ENCODE measurements at regions not wholly inside any gene's neighbourhood (a gene's known extent, or its start where the extent isn't known, plus 50 kb on each side); places are given as distances from the start of the nearest gene placed in this dataset.

GRCh38 chr20:21804802-21805201, 99.3 kb downstream of the PAX1 start:
- Histone ChIP-seq H3K9me3 (ENCODE audit: control insufficient read depth in 2 of 3, insufficient read depth in 1 of 3, low read length in 3 of 3) (no peaks in the 10 kb centered on the region), H3K9ac (ENCODE audit: low read length in 3 of 3) (no peak overlapping the region), H3K36me3 (ENCODE audit: control insufficient read depth in 2 of 3, insufficient read depth in 3 of 3, low read length in 3 of 3) (no peaks in the 10 kb centered on the region), H3K27ac (ENCODE audit: low read depth in 2 of 2, low read length in 2 of 2) (no peak overlapping the region), H3K27me3 (ENCODE audit: control insufficient read depth, insufficient read depth, low read length) (no peaks in the 10 kb centered on the region), H3K4me3 (ENCODE audit: low read length in 3 of 3) (no peak overlapping the region), H3K4me1 (ENCODE audit: control insufficient read depth in 2 of 3, insufficient read depth in 2 of 3, low read depth in 1 of 3, low read length in 3 of 3) (no peaks in the 10 kb centered on the region)
- intact Hi-C loops (cut with DNase I) = no loop called here
- TF ChIP-seq, protein P1, sequence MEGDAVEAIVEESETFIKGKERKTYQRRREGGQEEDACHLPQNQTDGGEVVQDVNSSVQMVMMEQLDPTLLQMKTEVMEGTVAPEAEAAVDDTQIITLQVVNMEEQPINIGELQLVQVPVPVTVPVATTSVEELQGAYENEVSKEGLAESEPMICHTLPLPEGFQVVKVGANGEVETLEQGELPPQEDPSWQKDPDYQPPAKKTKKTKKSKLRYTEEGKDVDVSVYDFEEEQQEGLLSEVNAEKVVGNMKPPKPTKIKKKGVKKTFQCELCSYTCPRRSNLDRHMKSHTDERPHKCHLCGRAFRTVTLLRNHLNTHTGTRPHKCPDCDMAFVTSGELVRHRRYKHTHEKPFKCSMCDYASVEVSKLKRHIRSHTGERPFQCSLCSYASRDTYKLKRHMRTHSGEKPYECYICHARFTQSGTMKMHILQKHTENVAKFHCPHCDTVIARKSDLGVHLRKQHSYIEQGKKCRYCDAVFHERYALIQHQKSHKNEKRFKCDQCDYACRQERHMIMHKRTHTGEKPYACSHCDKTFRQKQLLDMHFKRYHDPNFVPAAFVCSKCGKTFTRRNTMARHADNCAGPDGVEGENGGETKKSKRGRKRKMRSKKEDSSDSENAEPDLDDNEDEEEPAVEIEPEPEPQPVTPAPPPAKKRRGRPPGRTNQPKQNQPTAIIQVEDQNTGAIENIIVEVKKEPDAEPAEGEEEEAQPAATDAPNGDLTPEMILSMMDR (IDR thresholded peaks at IDR 0.05; ENCODE audit: borderline replicate concordance, extremely low read depth, insufficient read depth) = no peak
- DNase-seq (peak in 1 of 5 donors; percentile 58), FAIRE-seq (no peak)

DNA sequence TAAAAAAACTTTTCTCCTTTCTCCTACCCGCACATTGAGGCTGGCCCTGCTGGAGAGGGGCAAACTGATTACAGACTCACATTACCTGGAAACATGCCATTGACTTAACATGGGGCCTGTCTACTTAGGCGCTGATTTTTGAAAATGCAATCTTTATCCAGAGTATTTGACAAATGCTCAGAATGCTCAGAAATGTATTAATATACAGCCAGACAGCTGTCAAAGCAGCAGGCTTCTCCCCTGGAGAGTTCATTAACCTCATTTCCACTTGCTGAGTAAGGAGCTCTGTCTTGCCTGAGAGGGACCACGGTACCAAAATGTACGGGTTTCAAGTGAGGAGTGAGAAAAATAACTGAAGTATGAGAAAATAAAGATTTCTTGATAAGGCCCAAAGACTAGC, 95.7 kb downstream of the PAX1 start:
- Histone ChIP-seq H3K36me3 (ENCODE audit: control insufficient read depth in 2 of 3, insufficient read depth in 3 of 3, low read length in 3 of 3) (no peaks in the 10 kb centered on the region), H3K9ac (ENCODE audit: low read length in 3 of 3) (no peak overlapping the region), H3K27ac (ENCODE audit: low read depth in 2 of 2, low read length in 2 of 2) (no peak overlapping the region), H3K4me3 (ENCODE audit: low read length in 3 of 3) (no peak overlapping the region), H3K4me1 (ENCODE audit: control insufficient read depth in 2 of 3, insufficient read depth in 2 of 3, low read depth in 1 of 3, low read length in 3 of 3) (no peaks in the 10 kb centered on the region), H3K9me3 (ENCODE audit: control insufficient read depth in 2 of 3, insufficient read depth in 1 of 3, low read length in 3 of 3) (no peaks in the 10 kb centered on the region), H3K27me3 (ENCODE audit: control insufficient read depth, insufficient read depth, low read length) (no peaks in the 10 kb centered on the region)
- intact Hi-C loops (cut with DNase I) = no loop called here
- no peak for FAIRE-seq
- DNase-seq = no peak
- TF ChIP-seq, protein P1 (IDR thresholded peaks at IDR 0.05; ENCODE audit: borderline replicate concordance, extremely low read depth, insufficient read depth) = no peak

GRCh38 chr20:21798384-21798783, 92.9 kb downstream of the PAX1 start:
- DNase-seq (no peak), FAIRE-seq (no peak)
- Histone ChIP-seq H3K9me3 (ENCODE audit: control insufficient read depth in 2 of 3, insufficient read depth in 1 of 3, low read length in 3 of 3) (no peaks in the 10 kb centered on the region), H3K9ac (ENCODE audit: low read length in 3 of 3) (no peak overlapping the region), H3K27me3 (ENCODE audit: control insufficient read depth, insufficient read depth, low read length) (no peaks in the 10 kb centered on the region), H3K27ac (ENCODE audit: low read depth in 2 of 2, low read length in 2 of 2) (no peak overlapping the region), H3K4me1 (ENCODE audit: control insufficient read depth in 2 of 3, insufficient read depth in 2 of 3, low read depth in 1 of 3, low read length in 3 of 3) (no peaks in the 10 kb centered on the region), H3K4me3 (ENCODE audit: low read length in 3 of 3) (no peak overlapping the region), H3K36me3 (ENCODE audit: control insufficient read depth in 2 of 3, insufficient read depth in 3 of 3, low read length in 3 of 3) (no peaks in the 10 kb centered on the region)
- TF ChIP-seq, protein P1 (IDR thresholded peaks at IDR 0.05; ENCODE audit: borderline replicate concordance, extremely low read depth, insufficient read depth) = no peak
- intact Hi-C loops (cut with DNase I) = no loop called here

DNA sequence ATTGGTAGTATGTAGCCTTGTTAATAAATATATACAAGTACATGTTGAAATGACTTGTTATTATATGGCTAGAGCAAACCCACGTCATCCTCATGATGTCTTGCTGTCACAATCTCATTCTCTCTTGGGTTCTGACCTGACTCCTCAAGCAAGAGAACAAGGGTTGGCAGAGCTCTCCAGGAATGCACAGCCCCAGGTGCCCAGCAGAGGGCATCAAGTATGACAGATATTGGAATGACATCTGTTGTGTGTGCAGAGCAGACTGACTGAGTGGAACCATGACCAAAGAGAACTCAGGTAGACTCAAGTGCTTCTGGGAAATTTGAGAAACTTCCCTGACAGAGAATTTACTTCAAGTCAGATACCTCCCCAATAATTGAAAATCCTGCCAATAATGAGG, 90.6 kb downstream of the PAX1 start:
- no peak overlapping the region for H3K4me3 ChIP-seq (ENCODE audit: low read length in 3 of 3)
- no peak overlapping the region for H3K27ac ChIP-seq (ENCODE audit: low read depth in 2 of 2, low read length in 2 of 2)
- intact Hi-C loops (cut with DNase I) = no loop called here
- no peaks in the 10 kb centered on the region for H3K9me3 ChIP-seq (ENCODE audit: control insufficient read depth in 2 of 3, insufficient read depth in 1 of 3, low read length in 3 of 3)
- DNase-seq (no peak), FAIRE-seq (no peak)
- no peaks in the 10 kb centered on the region for H3K36me3 ChIP-seq (ENCODE audit: control insufficient read depth in 2 of 3, insufficient read depth in 3 of 3, low read length in 3 of 3)
- H3K27me3 ChIP-seq (ENCODE audit: control insufficient read depth, insufficient read depth, low read length) = no peaks in the 10 kb centered on the region
- H3K4me1 ChIP-seq (ENCODE audit: control insufficient read depth in 2 of 3, insufficient read depth in 2 of 3, low read depth in 1 of 3, low read length in 3 of 3) = no peaks in the 10 kb centered on the region
- TF ChIP-seq, protein P1 (IDR thresholded peaks at IDR 0.05; ENCODE audit: borderline replicate concordance, extremely low read depth, insufficient read depth) = no peak
- no peak overlapping the region for H3K9ac ChIP-seq (ENCODE audit: low read length in 3 of 3)
